IMR-90 (cell line): ENCODE measurements at regions not wholly inside any gene's neighbourhood (a gene's known extent, or its start where the extent isn't known, plus 50 kb on each side); places are given as distances from the start of the nearest gene placed in this dataset.

Source experiments
- ATAC-seq: fragments of 200-7000 bp; cut with Tn5 transposase; 2 replicates; pipeline ENCODE4 v1.9.1; 2020; ENCODE audit warnings: low read depth, mild to moderate bottlenecking, moderate library complexity
- BruUV-seq: library from RNA; stranded (reverse); fragments of 400-500 nt; replicated peaks from 2 replicates; lab custom pipeline; 2021; lab: Mats Ljungman, UMichigan
- CTCF ChIA-PET: fragments of 300-600 bp; formaldehyde crosslinking; extraction: SDS; loops from one replicate; lab custom pipeline; 2021; ENCODE audit warnings: antibody characterized with exemption; lab: Yijun Ruan, JAX
- POLR2A ChIA-PET: fragments of 300-600 bp; sonication (Branson Sonifier 250); formaldehyde crosslinking; loops from one replicate; lab custom pipeline; 2022; ENCODE audit warnings: antibody characterized with exemption; ENCODE audit not compliant: unreplicated experiment; lab: Charles Lee
- DNase-seq: peaks from one replicate; pipeline ENCODE4 v3.0.0; 2013
- H2AFZ ChIP-seq: replicated peaks from 2 replicates; pipeline ENCODE3; 2013; ENCODE audit warnings: low read length, mild to moderate bottlenecking; ENCODE audit not compliant: poor library complexity
- H2AK5ac ChIP-seq: 2 replicates; pipeline ENCODE4 v1.6.1; 2013; ENCODE audit warnings: low read depth, low read length, inconsistent platforms
- H2AK9ac ChIP-seq: replicated peaks from 2 replicates; pipeline ENCODE3; 2013; ENCODE audit warnings: mild to moderate bottlenecking, low read depth, low read length, moderate library complexity; ENCODE audit not compliant: poor library complexity
- H2BK120ac ChIP-seq: 2 replicates; pipeline ENCODE4 v1.6.1; 2013; ENCODE audit warnings: low read depth, low read length, inconsistent platforms
- H2BK15ac ChIP-seq: 3 replicates; pipeline ENCODE4 v1.6.1; 2013; ENCODE audit warnings: low read depth, low read length, inconsistent platforms
- H2BK20ac ChIP-seq: 2 replicates; pipeline ENCODE4 v1.6.1; 2013; ENCODE audit warnings: low read depth, mild to moderate bottlenecking, inconsistent platforms, low read length, moderate library complexity
- H2BK5ac ChIP-seq: 2 replicates; pipeline ENCODE4 v1.6.1; 2013; ENCODE audit warnings: mild to moderate bottlenecking, low read depth, low read length, inconsistent platforms; ENCODE audit not compliant: poor library complexity, severe bottlenecking
- H3K14ac ChIP-seq: replicated peaks from 2 replicates; pipeline ENCODE4 v1.6.1; 2013; ENCODE audit warnings: low read depth, low read length, inconsistent platforms
- H3K18ac ChIP-seq: 2 replicates; pipeline ENCODE4 v1.6.1; 2013; ENCODE audit warnings: low read depth, low read length, control low read depth
- H3K23ac ChIP-seq: 2 replicates; pipeline ENCODE4 v1.6.1; 2013; ENCODE audit warnings: low read depth, low read length, inconsistent platforms
- H3K27ac ChIP-seq: 2 replicates; pipeline ENCODE4 v1.5.1; 2013; ENCODE audit warnings: mild to moderate bottlenecking, control low read depth, low read length; ENCODE audit not compliant: insufficient read depth
- H3K27me3 ChIP-seq: 2 replicates; pipeline ENCODE4 v1.6.1; 2013; ENCODE audit warnings: low read length; ENCODE audit not compliant: control insufficient read depth, insufficient read depth
- H3K36me3 ChIP-seq: 2 replicates; pipeline ENCODE4 v1.6.1; 2013; ENCODE audit warnings: low read length, mixed read lengths; ENCODE audit not compliant: control insufficient read depth, insufficient read depth
- H3K4ac ChIP-seq: 2 replicates; pipeline ENCODE4 v1.6.1; 2013; ENCODE audit warnings: low read depth, low read length, inconsistent platforms
- H3K4me1 ChIP-seq: 2 replicates; pipeline ENCODE4 v1.6.1; 2013; ENCODE audit warnings: low read length, mixed read lengths; ENCODE audit not compliant: control insufficient read depth, insufficient read depth
- H3K4me2 ChIP-seq: 2 replicates; pipeline ENCODE4 v1.6.1; 2013; ENCODE audit warnings: low read depth, mild to moderate bottlenecking, control low read depth, low read length, moderate library complexity
- H3K4me3 ChIP-seq: 2 replicates; pipeline ENCODE4 v1.5.1; 2013; ENCODE audit warnings: low read depth, mild to moderate bottlenecking, control low read depth, low read length, moderate library complexity; ENCODE audit not compliant: insufficient read depth
- H3K56ac ChIP-seq: 2 replicates; pipeline ENCODE4 v1.6.1; 2013; ENCODE audit warnings: low read length, inconsistent platforms; ENCODE audit not compliant: insufficient read depth; ENCODE audit errors: extremely low read depth
- H3K79me1 ChIP-seq, 2 experiments: 2 replicates each; pipeline ENCODE4 v1.6.1; 2013; ENCODE audit warnings: low read length in 2 of 2, inconsistent platforms in 1 of 2, low read depth in 1 of 2
- H3K9ac ChIP-seq: 2 replicates; pipeline ENCODE4 v1.6.1; 2013; ENCODE audit warnings: low read depth, low read length, control low read depth
- H3K9me1 ChIP-seq: 2 replicates; pipeline ENCODE4 v1.6.1; 2013; ENCODE audit warnings: low read length, inconsistent platforms; ENCODE audit not compliant: insufficient read depth
- H3K9me3 ChIP-seq: 2 replicates; pipeline ENCODE4 v1.6.1; 2013; ENCODE audit warnings: low read length; ENCODE audit not compliant: control insufficient read depth, insufficient read depth
- H4K20me1 ChIP-seq: 2 replicates; pipeline ENCODE4 v1.6.1; 2013; ENCODE audit warnings: low read length, inconsistent platforms; ENCODE audit not compliant: insufficient read depth
- H4K5ac ChIP-seq: 2 replicates; pipeline ENCODE4 v1.6.1; 2013; ENCODE audit warnings: mild to moderate bottlenecking, low read depth, low read length, control low read depth
- H4K8ac ChIP-seq, 2 experiments: 2 replicates each; pipeline ENCODE4 v1.6.1; 2013; ENCODE audit warnings: low read depth in 2 of 2, low read length in 2 of 2, control low read depth in 1 of 2, inconsistent platforms in 1 of 2
- H4K91ac ChIP-seq: 2 replicates; pipeline ENCODE4 v1.6.1; 2013; ENCODE audit warnings: low read depth, low read length, inconsistent platforms; ENCODE audit not compliant: insufficient read depth
- BHLHE40 ChIP-seq: fragments of 150-350 bp; IDR thresholded peaks from 2 replicates; pipeline ENCODE4 v1.6.1; 2016; ENCODE audit warnings: mild to moderate bottlenecking, low read depth, low read length
- CEBPB ChIP-seq: IDR thresholded peaks from 2 replicates; pipeline ENCODE4 v1.6.1; 2012; ENCODE audit warnings: low read depth, low read length, improper control_type of control experiment
- CHD1 ChIP-seq: IDR thresholded peaks from 2 replicates; pipeline ENCODE4 v1.6.1; 2012; ENCODE audit warnings: low read depth, low read length, improper control_type of control experiment
- CTCF ChIP-seq: conservative IDR thresholded peaks from 2 replicates; pipeline ENCODE4 v1.5.1; 2012; ENCODE audit warnings: mild to moderate bottlenecking, low read depth, low read length, improper control_type of control experiment
- MAFK ChIP-seq: IDR thresholded peaks from 2 replicates; pipeline ENCODE4 v1.6.1; 2012; ENCODE audit warnings: low read depth, low read length, improper control_type of control experiment
- MAZ ChIP-seq: IDR thresholded peaks from 2 replicates; pipeline ENCODE4 v1.6.1; 2012; ENCODE audit warnings: low read depth, mild to moderate bottlenecking, low read length, improper control_type of control experiment, moderate library complexity, borderline replicate concordance
- MXI1 ChIP-seq: IDR thresholded peaks from 2 replicates; pipeline ENCODE4 v1.6.1; 2012; ENCODE audit warnings: low read depth, mild to moderate bottlenecking, low read length, moderate library complexity, borderline replicate concordance
- NFE2L2 ChIP-seq: fragments of 150-350 bp; IDR thresholded peaks from 2 replicates; pipeline ENCODE4 v1.6.1; 2016; ENCODE audit warnings: low read depth, mild to moderate bottlenecking, low read length
- POLR2A ChIP-seq: IDR thresholded peaks from 2 replicates; pipeline ENCODE4 v1.6.1; 2012; ENCODE audit warnings: mild to moderate bottlenecking, low read depth, low read length
- RAD21 ChIP-seq: IDR thresholded peaks from 2 replicates; pipeline ENCODE4 v1.6.1; 2012; ENCODE audit warnings: low read length, improper control_type of control experiment
- RCOR1 ChIP-seq: IDR thresholded peaks from 2 replicates; pipeline ENCODE4 v1.6.1; 2012; ENCODE audit warnings: mild to moderate bottlenecking, low read length, improper control_type of control experiment; ENCODE audit not compliant: insufficient replicate concordance
- RFX5 ChIP-seq: IDR thresholded peaks from 2 replicates; pipeline ENCODE4 v1.8.0; 2012; ENCODE audit warnings: low read depth, mild to moderate bottlenecking, low read length, moderate library complexity
- SMC3 ChIP-seq: fragments of 150-350 bp; IDR thresholded peaks from 2 replicates; pipeline ENCODE4 v1.6.1; 2016; ENCODE audit warnings: low read depth, mild to moderate bottlenecking, antibody characterized with exemption, low read length, moderate library complexity
- USF2 ChIP-seq: fragments of 150-350 bp; IDR thresholded peaks from 2 replicates; pipeline ENCODE4 v1.6.1; 2017; ENCODE audit warnings: mild to moderate bottlenecking, antibody characterized with exemption, low read length, low read depth
- WGBS, 2 experiments: methylation state at CpG; one replicate each; pipeline versions ENCODE4 v1.1.5 to v1.1.7; 2013; ENCODE audit warnings: missing lambda C conversion rate in 2 of 2; ENCODE audit not compliant: insufficient read length in 1 of 2; ENCODE audit errors: extremely low coverage in 2 of 2; 5-methylcytosine and 5-hydroxymethylcytosine counted together
- dilution Hi-C: fragments of 300-500 bp; cut with HindIII; formaldehyde crosslinking; loops from one replicate; pipeline ENCODE4 v1.14.3; 2018; ENCODE audit warnings: low sequenced_read_pairs; ENCODE audit not compliant: unreplicated experiment
- in situ Hi-C: fragments of 300-500 bp; cut with MboI; formaldehyde crosslinking; loops from 3 replicates; pipeline ENCODE4 v1.14.3; 2019; ENCODE audit warnings: low sequenced_read_pairs, inconsistent platforms, mixed read lengths
- intact Hi-C: fragments of 100-400 bp; cut with micrococcal nuclease; formaldehyde crosslinking; loops from 2 replicates; pipeline ENCODE4 v1.10.0; 2022

GRCh38 chr7:65279795-65280194, 93.9 kb upstream of the ZNF92 start:
- Histone ChIP-seq H3K9ac (no peak overlapping the region), H3K4me1 (no peaks in the 10 kb centered on the region), H2AK5ac (no peak overlapping the region), H2BK5ac (no peak overlapping the region), H3K9me1 (no peaks in the 10 kb centered on the region), H3K18ac (no peak overlapping the region), H2BK20ac (no peak overlapping the region), H4K91ac (no peak overlapping the region), H2AK9ac (no peak overlapping the region), H3K27ac (no peak overlapping the region), H3K14ac (no peak overlapping the region), H3K36me3 (no peaks in the 10 kb centered on the region), H3K27me3 (no peaks in the 10 kb centered on the region), H3K4me3 (no peak overlapping the region), H4K5ac (no peak overlapping the region), H2AFZ (no peak overlapping the region), H4K20me1 (no peaks in the 10 kb centered on the region), H2BK120ac (no peak overlapping the region), H3K4me2 (no peak overlapping the region), H3K4ac (no peak overlapping the region), H3K56ac (no peak overlapping the region), H3K79me1 (no peaks in the 10 kb centered on the region), H3K23ac (no peak overlapping the region), H4K8ac (no peak overlapping the region), H2BK15ac (no peak overlapping the region), H3K9me3 (no peaks in the 10 kb centered on the region)
- in situ Hi-C loops (no loop called here), dilution Hi-C loops (no loop called here), intact Hi-C loops (no loop called here)
- WGBS, 2 experiments, result no CpG with 5 or more reads among the region's 2 CpGs
- DNase-seq, result no peak
- ChIA-PET POLR2A (no interaction called here), CTCF (no interaction called here)
- ATAC-seq, result no peak
- TF ChIP-seq CEBPB, result no peak
- no peak for TF ChIP-seq CHD1
- TF ChIP-seq SMC3, result no peak
- TF ChIP-seq MXI1, result no peak
- no peak for TF ChIP-seq POLR2A
- TF ChIP-seq RAD21, result no peak
- TF ChIP-seq USF2, result no peak
- no peak for TF ChIP-seq MAZ
- TF ChIP-seq NFE2L2, result no peak
- no peak for TF ChIP-seq MAFK
- TF ChIP-seq CTCF, result no peak
- TF ChIP-seq RCOR1, result no peak
- no peak for TF ChIP-seq BHLHE40
- no peak for TF ChIP-seq RFX5
- BruUV-seq, result no TSS peak
